GM18502 (cell line): ENCODE measurements at regions not wholly inside any gene's neighbourhood (a gene's known extent, or its start where the extent isn't known, plus 50 kb on each side); places are given as distances from the start of the nearest gene placed in this dataset.

Experiments
- ATAC-seq: cut with Tn5 transposase; IDR thresholded peaks from one replicate; pipeline ENCODE4 v1.9.1; 2021; ENCODE audit warnings: mild to moderate bottlenecking; ENCODE audit not compliant: unreplicated experiment, poor library complexity

GRCh38 chr16:87172632-87173031, 144.6 kb downstream of the C16orf95 start:
- no peak for ATAC-seq

GRCh38 chr16:87173294-87173893, 143.8 kb downstream of the C16orf95 start:
- ATAC-seq, result no peak

- no peak for ATAC-seq
Observed at GRCh38 chr16:87174061-87174460, 143.1 kb downstream of the C16orf95 start.

GRCh38 chr16:87176735-87177134, 140.5 kb downstream of the C16orf95 start:
- ATAC-seq, result no peak

- ATAC-seq, result no peak
Observed at GRCh38 chr16:87177673-87178072, 139.5 kb downstream of the C16orf95 start.

GRCh38 chr16:87178177-87178863, 138.9 kb downstream of the C16orf95 start:
- no peak for ATAC-seq

- ATAC-seq, result no peak
Observed at GRCh38 chr16:87178977-87179376, 138.2 kb downstream of the C16orf95 start.

- ATAC-seq, result no peak
Observed at GRCh38 chr16:87180069-87180468, 137.1 kb downstream of the C16orf95 start.

- ATAC-seq, result no peak
Observed at GRCh38 chr16:87182759-87183158, 134.4 kb downstream of the C16orf95 start.

- ATAC-seq, result no peak
Observed at GRCh38 chr16:87183647-87184046, 133.5 kb downstream of the C16orf95 start.

GRCh38 chr16:87185308-87185707, 131.9 kb downstream of the C16orf95 start:
- no peak for ATAC-seq

- no peak for ATAC-seq
Observed at GRCh38 chr16:87185983-87186382, 131.2 kb downstream of the C16orf95 start.

- ATAC-seq, result no peak
Observed at GRCh38 chr16:87186446-87186845, 130.7 kb downstream of the C16orf95 start.

GRCh38 chr16:87186876-87187533, 130.2 kb downstream of the C16orf95 start:
- ATAC-seq, result no peak

- no peak for ATAC-seq
Observed at GRCh38 chr16:87188104-87188503, 129.1 kb downstream of the C16orf95 start.

GRCh38 chr16:87189426-87189825, 127.8 kb downstream of the C16orf95 start:
- ATAC-seq, result no peak

- no peak for ATAC-seq
Observed at GRCh38 chr16:87190288-87191230, 126.6 kb downstream of the C16orf95 start.

GRCh38 chr16:87192452-87193073, 124.6 kb downstream of the C16orf95 start:
- ATAC-seq, result no peak

- ATAC-seq, result no peak
Observed at GRCh38 chr16:87194172-87194571, 123.0 kb downstream of the C16orf95 start.

- no peak for ATAC-seq
Observed at GRCh38 chr16:87195161-87195560, 122.0 kb downstream of the C16orf95 start.
